ENCODE measurements at regions not wholly inside any gene's neighbourhood (a gene's known extent, or its start where the extent isn't known, plus 50 kb on each side); places are given as distances from the start of the nearest gene placed in this dataset.
A peak's percentile ranks its signal among the peaks of the same experiment; 100 is the strongest.
"Not testable (repeated sequence)": the region's sequence is repeated elsewhere in the genome, so short reads cannot be mapped to it uniquely, and the experiment has no call there.

- DNase-seq (ENCODE audit: low spot score), result no peak
Observed at GRCh38 chr1:229156872-229157271, 114.0 kb upstream of the RAB4A start.

- DNase-seq (ENCODE audit: low spot score), result no peak
Observed at GRCh38 chr1:229157480-229157879, 113.4 kb upstream of the RAB4A start.

- peak; percentile 12 for DNase-seq (ENCODE audit: low spot score)
Observed at GRCh38 chr1:229158341-229158921, 112.5 kb upstream of the RAB4A start.

- DNase-seq (ENCODE audit: low spot score), result no peak
Observed at GRCh38 chr1:229158927-229159326, 112.0 kb upstream of the RAB4A start.

- no peak for DNase-seq (ENCODE audit: low spot score)
Observed at GRCh38 chr1:229159668-229160544, 111.0 kb upstream of the RAB4A start.

GRCh38 chr1:229161740-229162139, 109.2 kb upstream of the RAB4A start:
- no peak for DNase-seq (ENCODE audit: low spot score)

- no peak for DNase-seq (ENCODE audit: low spot score)
Observed at GRCh38 chr1:229162825-229163515, 107.9 kb upstream of the RAB4A start.

- DNase-seq (ENCODE audit: low spot score), result no peak
Observed at GRCh38 chr1:229164348-229164747, 106.6 kb upstream of the RAB4A start.

- DNase-seq (ENCODE audit: low spot score), result peak; percentile 16
Observed at GRCh38 chr1:229164836-229165735, 105.8 kb upstream of the RAB4A start.

GRCh38 chr1:229167318-229167717, 103.6 kb upstream of the RAB4A start:
- no peak for DNase-seq (ENCODE audit: low spot score)

GRCh38 chr1:229169399-229169798, 101.5 kb upstream of the RAB4A start:
- DNase-seq (ENCODE audit: low spot score), result no peak

GRCh38 chr1:229170274-229170673, 100.6 kb upstream of the RAB4A start:
- DNase-seq (ENCODE audit: low spot score), result no peak

- no peak for DNase-seq (ENCODE audit: low spot score)
Observed at GRCh38 chr1:229170778-229171505, 100.0 kb upstream of the RAB4A start.

- no peak for DNase-seq (ENCODE audit: low spot score)
Observed at GRCh38 chr1:229171934-229172333, 99.0 kb upstream of the RAB4A start.

GRCh38 chr1:229173491-229174476, 97.1 kb upstream of the RAB4A start:
- DNase-seq (ENCODE audit: low spot score), result not testable (repeated sequence)

- DNase-seq (ENCODE audit: low spot score), result not testable (repeated sequence)
Observed at GRCh38 chr1:229175297-229175696, 95.6 kb upstream of the RAB4A start.

- not testable (repeated sequence) for DNase-seq (ENCODE audit: low spot score)
Observed at GRCh38 chr1:229176457-229176856, 94.5 kb upstream of the RAB4A start.

- DNase-seq (ENCODE audit: low spot score), result no peak
Observed at GRCh38 chr1:229180161-229180560, 90.8 kb upstream of the RAB4A start.

GRCh38 chr1:229181419-229181818, 89.5 kb upstream of the RAB4A start:
- no peak for DNase-seq (ENCODE audit: low spot score)

GRCh38 chr1:229183588-229183987, 87.3 kb upstream of the RAB4A start:
- no peak for DNase-seq (ENCODE audit: low spot score)

Measured in kidney capillary endothelial cell (primary cell).